ENCODE measurements at regions not wholly inside any gene's neighbourhood (a gene's known extent, or its start where the extent isn't known, plus 50 kb on each side); places are given as distances from the start of the nearest gene placed in this dataset.
A peak's percentile ranks its signal among the peaks of the same experiment; 100 is the strongest.

- H3K4me3 ChIP-seq (replicated peaks; ENCODE audit: low read depth, low read length), result no peak overlapping the region
- DNase-seq (ENCODE audit: extremely low read depth, low read depth), result no peak
- TF ChIP-seq CTCF (IDR thresholded peaks at IDR 0.05; ENCODE audit: low read depth, low read length, missing control alignments), result no peak
These were observed 338.9 kb downstream of the ZEB2 start for GRCh38 chr2:144181001-144181400.

- no peak for DNase-seq (ENCODE audit: extremely low read depth, low read depth)
- TF ChIP-seq CTCF (IDR thresholded peaks at IDR 0.05; ENCODE audit: low read depth, low read length, missing control alignments), result no peak
- H3K4me3 ChIP-seq (replicated peaks; ENCODE audit: low read depth, low read length), result no peak overlapping the region
These were observed 339.8 kb downstream of the ZEB2 start for GRCh38 chr2:144180131-144180530.

- H3K4me3 ChIP-seq (replicated peaks; ENCODE audit: low read depth, low read length), result no peak overlapping the region
- DNase-seq (ENCODE audit: extremely low read depth, low read depth), result no peak
- no peak for TF ChIP-seq CTCF (IDR thresholded peaks at IDR 0.05; ENCODE audit: low read depth, low read length, missing control alignments)
These were observed 349.7 kb downstream of the ZEB2 start for GRCh38 chr2:144170179-144170578.

GRCh38 chr2:144166743-144167142 is 353.2 kb downstream of the ZEB2 start:
- H3K4me3 ChIP-seq (replicated peaks; ENCODE audit: low read depth, low read length), result no peak overlapping the region
- no peak for DNase-seq (ENCODE audit: extremely low read depth, low read depth)
- no peak for TF ChIP-seq CTCF (IDR thresholded peaks at IDR 0.05; ENCODE audit: low read depth, low read length, missing control alignments)

GRCh38 chr2:144165599-144166250 is 354.2 kb downstream of the ZEB2 start:
- H3K4me3 ChIP-seq (replicated peaks; ENCODE audit: low read depth, low read length), result no peak overlapping the region
- no peak for TF ChIP-seq CTCF (IDR thresholded peaks at IDR 0.05; ENCODE audit: low read depth, low read length, missing control alignments)
- DNase-seq (ENCODE audit: extremely low read depth, low read depth), result no peak

GRCh38 chr2:144163592-144163991 is 356.3 kb downstream of the ZEB2 start:
- no peak overlapping the region for H3K4me3 ChIP-seq (replicated peaks; ENCODE audit: low read depth, low read length)
- no peak for DNase-seq (ENCODE audit: extremely low read depth, low read depth)
- no peak for TF ChIP-seq CTCF (IDR thresholded peaks at IDR 0.05; ENCODE audit: low read depth, low read length, missing control alignments)

- peak; percentile 40 for TF ChIP-seq CTCF (IDR thresholded peaks at IDR 0.05; ENCODE audit: low read depth, low read length, missing control alignments)
- no peak for DNase-seq (ENCODE audit: extremely low read depth, low read depth)
- H3K4me3 ChIP-seq (replicated peaks; ENCODE audit: low read depth, low read length), result no peak overlapping the region
These were observed 357.3 kb downstream of the ZEB2 start for GRCh38 chr2:144162652-144163051.
